Lower leg skin (tissue), 4 donors: ENCODE measurements at regions not wholly inside any gene's neighbourhood (a gene's known extent, or its start where the extent isn't known, plus 50 kb on each side); places are given as distances from the start of the nearest gene placed in this dataset.
"Not testable (repeated sequence)": the region's sequence is repeated elsewhere in the genome, so short reads cannot be mapped to it uniquely, and the experiment has no call there.

Source experiments
- DNase-seq, 2 donors: peaks; one replicate each; pipeline ENCODE4 v3.0.0-alpha.2; 2019; ENCODE audit warnings: low spot score in 2 of 2
- H3K4me3 ChIP-seq: fragments of 200-600 bp; sonication (generic); 2 replicates; pipeline ENCODE4 v1.5.1; 2017; ENCODE audit warnings: mild to moderate bottlenecking, low read depth; ENCODE audit not compliant: poor library complexity, severe bottlenecking
- CTCF ChIP-seq, 3 donors: fragments of 450-650 bp; IDR thresholded peaks; one replicate each; pipeline ENCODE4 v1.5.1; 2016; ENCODE audit warnings: antibody characterized with exemption in 3 of 3, mild to moderate bottlenecking in 3 of 3, moderate library complexity in 2 of 3
- POLR2A ChIP-seq, 2 donors: fragments of 450-650 bp; IDR thresholded peaks; one replicate each; pipeline ENCODE4 v1.6.1; 2016 to 2017; ENCODE audit warnings: antibody characterized with exemption in 2 of 2, mild to moderate bottlenecking in 1 of 2, moderate library complexity in 1 of 2
- WGBS, 2 donors: methylation state at CpG; one replicate each; pipeline ENCODE4 v1.1.5; 2018; 5-methylcytosine and 5-hydroxymethylcytosine counted together
- intact Hi-C: fragments of 100-400 bp; cut with DNase I; formaldehyde crosslinking; loops from one replicate; pipeline ENCODE4 v1.15.0; 2023; ENCODE audit warnings: low total_unique reads

- WGBS, 2 donors = 76 to 88% methylated on average over 6 of the region's 6 CpGs
- intact Hi-C loops = no loop called here
- no peak for DNase-seq
- H3K4me3 ChIP-seq = no peak overlapping the region
- TF ChIP-seq POLR2A (IDR thresholded peaks at IDR 0.05) (no peak), CTCF (IDR thresholded peaks at IDR 0.05) (no peak)
Observed at GRCh38 chr9:102728946-102729345, 266.2 kb upstream of the CYLC2 start.

GRCh38 chr9:102714184-102714583, 280.9 kb upstream of the CYLC2 start:
- intact Hi-C loops = no loop called here
- no peak overlapping the region for H3K4me3 ChIP-seq
- 55 to 75% methylated on average over 3 of the region's 3 CpGs for WGBS, 2 donors
- TF ChIP-seq POLR2A (IDR thresholded peaks at IDR 0.05) = no peak
- TF ChIP-seq CTCF (IDR thresholded peaks at IDR 0.05) = no peak
- no peak for DNase-seq

GRCh38 chr9:102712910-102713309, 282.2 kb upstream of the CYLC2 start:
- intact Hi-C loops, H3K4me3 ChIP-seq, DNase-seq: not testable (repeated sequence)
- WGBS, 2 donors = 79 to 86% methylated on average over 8 of the region's 8 CpGs

GRCh38 chr9:102700936-102701335, 294.2 kb upstream of the CYLC2 start:
- H3K4me3 ChIP-seq = no peak overlapping the region
- intact Hi-C loops = no loop called here
- DNase-seq = no peak
- 52 to 60% methylated on average over 5 of the region's 5 CpGs for WGBS, 2 donors
- TF ChIP-seq CTCF (IDR thresholded peaks at IDR 0.05) (no peak), POLR2A (IDR thresholded peaks at IDR 0.05) (no peak)

GRCh38 chr9:102669220-102669619, 325.9 kb upstream of the CYLC2 start:
- WGBS, 2 donors = 67 to 69% methylated on average over 3 of the region's 3 CpGs
- TF ChIP-seq POLR2A (IDR thresholded peaks at IDR 0.05) = no peak
- TF ChIP-seq CTCF (IDR thresholded peaks at IDR 0.05) = no peak

GRCh38 chr9:102652471-102652870, 342.7 kb upstream of the CYLC2 start:
- DNase-seq = no peak
- intact Hi-C loops = no loop called here
- 77 to 82% methylated on average over 5 of the region's 5 CpGs for WGBS, 2 donors
- no peak overlapping the region for H3K4me3 ChIP-seq
- TF ChIP-seq POLR2A (IDR thresholded peaks at IDR 0.05) = no peak
- TF ChIP-seq CTCF (IDR thresholded peaks at IDR 0.05) = no peak

More at GRCh38 chr9:102669220-102669619, 325.9 kb upstream of the CYLC2 start:
- intact Hi-C loops = no loop called here
- no peak overlapping the region for H3K4me3 ChIP-seq
- DNase-seq = no peak
